GM21367 (cell line): ENCODE measurements at regions not wholly inside any gene's neighbourhood (a gene's known extent, or its start where the extent isn't known, plus 50 kb on each side); places are given as distances from the start of the nearest gene placed in this dataset.
"Not testable (repeated sequence)": the region's sequence is repeated elsewhere in the genome, so short reads cannot be mapped to it uniquely, and the experiment has no call there.

ENCODE experiments used
- ATAC-seq: cut with Tn5 transposase; IDR thresholded peaks from one replicate; pipeline ENCODE4 v1.9.1; 2021; ENCODE audit not compliant: unreplicated experiment

- no peak for ATAC-seq
Observed at GRCh38 chr15:99481951-99482230, 83.9 kb upstream of the MEF2A start.

GRCh38 chr15:99482993-99483392 lies 82.8 kb upstream of the MEF2A start:
- ATAC-seq, result no peak

- no peak for ATAC-seq
Observed at GRCh38 chr15:99485153-99485961, 80.4 kb upstream of the MEF2A start.

GRCh38 chr15:99485992-99486370 lies 79.8 kb upstream of the MEF2A start:
- ATAC-seq, result no peak

GRCh38 chr15:99486371-99487336 lies 79.1 kb upstream of the MEF2A start:
- no peak for ATAC-seq

GRCh38 chr15:99487337-99487730 lies 78.5 kb upstream of the MEF2A start:
- ATAC-seq, result no peak

GRCh38 chr15:99492275-99492674 lies 73.5 kb upstream of the MEF2A start:
- ATAC-seq, result no peak

- ATAC-seq, result no peak
Observed at GRCh38 chr15:99492716-99493115, 73.1 kb upstream of the MEF2A start.

- ATAC-seq, result no peak
Observed at GRCh38 chr15:99493461-99493860, 72.3 kb upstream of the MEF2A start.

GRCh38 chr15:99494536-99495233 lies 71.1 kb upstream of the MEF2A start:
- not testable (repeated sequence) for ATAC-seq

- ATAC-seq, result no peak
Observed at GRCh38 chr15:99495430-99496301, 70.1 kb upstream of the MEF2A start.

GRCh38 chr15:99496302-99496629 lies 69.5 kb upstream of the MEF2A start:
- no peak for ATAC-seq

- ATAC-seq, result peak; percentile 46
Observed at GRCh38 chr15:99502182-99502581, 63.6 kb upstream of the MEF2A start.

- no peak for ATAC-seq
Observed at GRCh38 chr15:99502661-99503060, 63.1 kb upstream of the MEF2A start.

GRCh38 chr15:99503411-99503810 lies 62.4 kb upstream of the MEF2A start:
- no peak for ATAC-seq

- peak; percentile 19 for ATAC-seq
Observed at GRCh38 chr15:99504071-99504822, 61.5 kb upstream of the MEF2A start.

GRCh38 chr15:99504823-99505551 lies 60.8 kb upstream of the MEF2A start:
- ATAC-seq, result peak; percentile 36

GRCh38 chr15:99506399-99506798 lies 59.4 kb upstream of the MEF2A start:
- no peak for ATAC-seq

- no peak for ATAC-seq
Observed at GRCh38 chr15:99507016-99507503, 58.7 kb upstream of the MEF2A start.
